Activated naive CD4-positive, alpha-beta T cell treated with anti-CD3 and anti-CD28 coated beads for 36 hours (primary cell): ENCODE measurements at regions not wholly inside any gene's neighbourhood (a gene's known extent, or its start where the extent isn't known, plus 50 kb on each side); places are given as distances from the start of the nearest gene placed in this dataset.

ENCODE experiments used
- CTCF ChIA-PET: fragments of 350-600 bp; sonication (Branson Sonifier 250); formaldehyde crosslinking; loops from one replicate; lab custom pipeline; 2021; ENCODE audit warnings: antibody characterized with exemption; lab: Charles Lee
- DNase-seq: peaks from one replicate; pipeline ENCODE4 v3.0.0-alpha.2; 2020
- H3K27ac Mint-ChIP-seq: one replicate; pipeline ENCODE4 v1.8.0; 2021; ENCODE audit warnings: mild to moderate bottlenecking, mixed read lengths
- H3K27me3 Mint-ChIP-seq: one replicate; pipeline ENCODE4 v1.8.0; 2021; ENCODE audit warnings: low read depth, mixed read lengths
- H3K36me3 Mint-ChIP-seq: one replicate; pipeline ENCODE4 v1.8.0; 2021; ENCODE audit warnings: low read depth, mixed read lengths
- H3K4me1 Mint-ChIP-seq: one replicate; pipeline ENCODE4 v1.8.0; 2021; ENCODE audit warnings: low read depth, mixed read lengths
- H3K4me3 Mint-ChIP-seq: one replicate; pipeline ENCODE4 v1.8.0; 2021; ENCODE audit warnings: mild to moderate bottlenecking, moderate library complexity, mixed read lengths
- H3K9me3 Mint-ChIP-seq: one replicate; pipeline ENCODE4 v1.8.0; 2021; ENCODE audit warnings: mixed read lengths
- intact Hi-C: fragments of 100-400 bp; cut with micrococcal nuclease; formaldehyde crosslinking; loops from one replicate; pipeline ENCODE4 v1.15.1; 2023

DNA sequence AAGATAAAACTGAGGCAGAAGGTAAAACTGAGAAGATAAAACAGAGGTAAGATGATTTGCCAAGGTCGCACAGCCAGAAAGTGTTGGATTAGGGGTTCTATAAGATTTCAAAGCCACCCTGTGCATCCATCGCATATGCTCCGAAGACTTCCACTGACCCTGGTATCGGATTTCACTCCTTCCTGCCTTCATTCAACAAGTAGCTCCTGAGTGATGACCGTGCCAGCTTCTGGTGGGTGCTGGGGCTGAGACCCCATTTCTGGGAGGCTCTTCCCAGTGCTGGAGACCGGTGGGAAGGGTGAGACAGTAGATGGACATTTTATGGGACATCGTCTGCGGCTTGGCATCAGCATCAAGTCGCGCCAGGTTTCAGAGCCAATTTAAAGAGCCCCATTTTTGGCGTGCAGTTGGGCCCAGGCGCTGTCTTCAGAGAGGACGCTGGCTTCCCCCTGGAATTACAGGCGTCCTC, 53.7 kb upstream of the DAB2IP start:
- Mint-ChIP-seq H3K27ac (no peak overlapping the region), H3K9me3 (peaks cover 5% of the 10 kb centered on the region), H3K27me3 (peaks cover 41% of the 10 kb centered on the region), H3K4me1 (peaks cover 3% of the 10 kb centered on the region), H3K36me3 (peaks cover 2% of the 10 kb centered on the region), H3K4me3 (no peak overlapping the region)
- intact Hi-C loops = no loop called here
- no peak for DNase-seq
- CTCF ChIA-PET = no interaction called here

DNA sequence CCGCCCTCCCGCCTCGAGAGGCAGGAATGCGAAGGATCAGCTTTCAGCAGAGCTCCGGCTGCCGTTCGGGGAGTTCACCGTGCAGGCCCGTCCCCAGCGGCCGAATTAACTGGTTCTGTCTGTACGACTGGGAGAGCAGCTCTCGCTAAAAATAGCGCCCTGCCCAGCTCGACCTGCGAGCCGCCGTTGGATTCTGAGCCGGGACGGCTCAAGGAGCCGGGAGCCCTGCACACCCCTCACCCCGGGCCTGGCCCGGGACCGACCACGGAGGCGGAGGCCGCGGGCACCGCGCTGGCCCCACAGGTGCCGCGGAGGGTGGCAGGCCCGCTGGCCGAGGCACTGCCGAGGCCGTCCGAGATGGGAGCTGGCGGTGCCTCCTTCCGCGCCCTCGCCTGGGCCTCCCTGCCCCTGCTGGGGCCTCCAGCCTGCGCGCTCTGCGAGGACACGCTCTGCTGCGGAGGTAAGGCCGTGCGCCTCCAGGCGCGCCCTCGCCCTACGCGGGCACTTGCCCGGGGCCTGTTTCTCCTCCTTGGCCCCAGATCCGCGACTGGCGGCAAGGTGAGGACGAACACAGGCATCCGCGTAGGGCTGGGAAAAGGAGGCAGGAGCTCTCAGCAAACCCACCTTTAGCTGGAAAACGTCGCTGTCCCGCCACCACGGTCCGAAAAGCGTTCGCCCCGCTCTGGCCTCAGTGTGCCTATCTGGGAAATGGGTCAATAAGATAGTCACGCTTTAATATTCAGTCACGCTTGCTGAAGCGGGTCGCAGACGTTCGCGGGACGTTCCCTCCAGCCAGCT, 53.1 kb upstream of the DAB2IP start:
- H3K27me3 Mint-ChIP-seq = peaks cover 44% of the 10 kb centered on the region
- H3K27ac Mint-ChIP-seq = no peak overlapping the region
- no peak for DNase-seq
- H3K9me3 Mint-ChIP-seq = peaks cover 5% of the 10 kb centered on the region
- H3K4me1 Mint-ChIP-seq = peaks cover 3% of the 10 kb centered on the region
- CTCF ChIA-PET = no interaction called here
- H3K4me3 Mint-ChIP-seq = no peak overlapping the region
- H3K36me3 Mint-ChIP-seq = peaks cover 2% of the 10 kb centered on the region
- intact Hi-C loops = no loop called here

DNA sequence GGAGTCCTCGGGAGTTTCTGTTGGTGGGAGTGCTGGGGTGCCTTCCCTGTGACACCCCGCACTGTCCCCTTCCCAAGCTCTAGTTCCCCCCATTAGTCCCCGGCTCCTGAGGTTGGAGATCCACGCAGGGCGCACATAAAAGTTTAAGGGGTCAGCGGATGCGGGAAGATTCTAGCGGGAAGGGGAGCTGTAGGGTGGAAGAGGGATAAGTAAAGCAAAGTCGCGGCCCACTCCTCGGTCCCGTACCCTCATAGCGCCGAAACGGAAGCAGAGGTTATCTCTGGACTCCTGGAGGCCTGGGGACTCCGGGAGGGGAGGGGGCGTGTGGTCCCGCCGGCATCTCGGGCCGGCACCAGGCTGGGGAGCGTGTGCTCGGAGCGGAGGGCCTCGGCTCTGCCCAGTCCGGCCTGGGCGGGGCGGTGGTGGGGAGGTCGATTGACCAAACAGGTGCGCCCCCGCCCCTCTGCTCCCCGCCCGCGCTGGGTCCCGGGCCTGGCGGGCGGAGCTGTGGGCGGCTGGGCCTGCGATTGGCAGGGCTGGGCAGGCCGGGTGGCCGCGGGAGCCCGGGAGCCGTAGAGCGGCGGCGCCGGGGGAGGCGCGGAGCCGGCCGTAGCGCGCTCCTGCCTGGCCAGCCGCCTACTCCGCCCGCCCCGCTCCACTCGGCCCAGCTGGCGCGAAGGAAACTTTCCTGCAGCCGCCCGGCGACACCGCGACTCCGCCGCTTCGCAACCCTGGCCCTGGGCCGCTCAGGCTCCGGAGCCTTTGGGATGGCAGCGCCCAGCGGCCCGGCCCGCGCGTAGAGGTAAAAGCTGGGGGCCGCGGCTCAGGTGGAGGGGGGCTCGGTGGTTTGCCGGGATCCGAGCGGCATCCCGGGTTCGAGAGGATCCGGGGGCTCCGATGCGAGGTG, 52.2 kb upstream of the DAB2IP start:
- no peak for DNase-seq
- CTCF ChIA-PET = no interaction called here
- no peak overlapping the region for H3K27ac Mint-ChIP-seq
- peaks cover 3% of the 10 kb centered on the region for H3K4me1 Mint-ChIP-seq
- no peak overlapping the region for H3K4me3 Mint-ChIP-seq
- intact Hi-C loops = no loop called here
- peaks cover 5% of the 10 kb centered on the region for H3K9me3 Mint-ChIP-seq
- peaks cover 2% of the 10 kb centered on the region for H3K36me3 Mint-ChIP-seq
- peaks cover 50% of the 10 kb centered on the region for H3K27me3 Mint-ChIP-seq

DNA sequence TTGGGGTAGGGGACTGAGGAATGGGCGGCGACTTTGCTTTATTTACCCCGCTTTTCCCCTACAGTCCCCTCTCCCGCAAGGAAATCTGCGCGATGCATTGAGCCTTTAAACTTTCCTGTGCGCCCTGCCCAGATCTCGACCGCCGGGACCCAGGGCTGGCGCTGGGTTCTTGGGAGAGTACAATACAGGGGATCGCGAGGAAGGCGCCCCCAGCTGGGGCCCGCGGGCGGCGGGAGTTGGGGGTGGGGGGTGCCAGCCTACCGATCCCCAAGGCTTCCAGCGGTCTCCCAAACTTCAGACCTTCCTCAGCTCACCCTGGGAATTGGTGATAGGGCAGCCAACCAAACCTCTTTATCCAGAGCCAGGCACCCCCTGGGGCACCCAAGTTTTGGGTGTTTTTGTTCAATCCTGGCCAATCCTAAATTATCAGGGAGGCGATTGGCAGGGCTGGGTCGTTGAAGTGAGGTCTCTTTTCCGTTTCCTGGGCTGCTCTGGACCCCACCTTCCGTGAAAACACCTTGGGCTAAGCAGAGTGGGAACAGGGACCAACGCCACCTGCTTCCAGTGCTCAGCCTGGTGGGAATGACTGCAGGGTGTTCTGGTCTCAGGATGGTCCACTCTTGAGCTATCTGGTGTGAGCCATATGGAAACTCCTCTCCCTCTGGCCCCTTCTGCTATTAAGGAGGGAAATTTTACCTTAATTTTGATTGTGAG, 51.4 kb upstream of the DAB2IP start:
- Mint-ChIP-seq H3K36me3 (peaks cover 2% of the 10 kb centered on the region), H3K27me3 (peaks cover 50% of the 10 kb centered on the region), H3K9me3 (peaks cover 5% of the 10 kb centered on the region), H3K27ac (no peak overlapping the region), H3K4me1 (peaks cover 3% of the 10 kb centered on the region), H3K4me3 (no peak overlapping the region)
- intact Hi-C loops = no loop called here
- no peak for DNase-seq
- CTCF ChIA-PET = interaction anchor here (0.6 kb wide), 1 partner anchor 380 kb away, joined by 4 read pairs; no protein-coding TSS in a partner anchor

DNA sequence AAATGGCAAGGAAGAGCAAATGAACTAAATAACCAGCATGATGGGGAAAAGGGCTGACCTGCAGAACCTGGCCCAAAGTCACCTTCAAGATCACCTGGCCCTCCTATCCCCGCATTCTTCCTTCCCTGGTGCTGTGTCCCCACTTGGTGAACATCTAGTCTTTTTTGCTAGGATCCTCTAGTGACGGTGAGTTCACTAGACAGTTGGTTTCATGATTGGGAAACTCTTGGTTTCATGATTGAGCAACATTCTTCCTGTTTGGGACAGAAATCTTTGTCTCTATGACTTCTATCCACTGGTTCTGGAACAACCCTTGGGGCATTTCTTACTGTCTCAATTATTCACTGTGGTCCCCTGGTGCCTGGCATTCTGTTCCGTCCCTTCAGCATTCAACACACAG, 50.2 kb upstream of the DAB2IP start:
- H3K27ac Mint-ChIP-seq = no peak overlapping the region
- peaks cover 2% of the 10 kb centered on the region for H3K36me3 Mint-ChIP-seq
- H3K4me1 Mint-ChIP-seq = peaks cover 3% of the 10 kb centered on the region
- peaks cover 5% of the 10 kb centered on the region for H3K9me3 Mint-ChIP-seq
- no peak for DNase-seq
- intact Hi-C loops = no loop called here
- CTCF ChIA-PET = no interaction called here
- peaks cover 50% of the 10 kb centered on the region for H3K27me3 Mint-ChIP-seq
- H3K4me3 Mint-ChIP-seq = no peak overlapping the region
